ENCODE measurements at regions not wholly inside any gene's neighbourhood (a gene's known extent, or its start where the extent isn't known, plus 50 kb on each side); places are given as distances from the start of the nearest gene placed in this dataset.

GRCh38 chr13:100854006-100854405 is 179.4 kb upstream of the TMTC4 start:
- Histone ChIP-seq H3K4me1 (no peaks in the 10 kb centered on the region), H3K4me3 (no peak overlapping the region), H3K27ac (no peak overlapping the region), H3K27me3 (no peaks in the 10 kb centered on the region), H3K9me3 (no peaks in the 10 kb centered on the region), H3K36me3 (no peaks in the 10 kb centered on the region)
- DNase-seq (ENCODE audit: low spot score in 2 of 2) = no peak
- intact Hi-C loops (cut with DNase I; ENCODE audit: low total_unique reads) = no loop called here
- TF ChIP-seq CTCF (IDR thresholded peaks at IDR 0.05) (no peak), POLR2AphosphoS5 (IDR thresholded peaks at IDR 0.05) (no peak), POLR2A (IDR thresholded peaks at IDR 0.05) (no peak)

GRCh38 chr13:100853434-100853833 is 178.8 kb upstream of the TMTC4 start:
- no peak for DNase-seq (ENCODE audit: low spot score in 2 of 2)
- Histone ChIP-seq H3K36me3 (no peaks in the 10 kb centered on the region), H3K27ac (no peak overlapping the region), H3K4me1 (no peaks in the 10 kb centered on the region), H3K27me3 (no peaks in the 10 kb centered on the region), H3K9me3 (no peaks in the 10 kb centered on the region), H3K4me3 (no peak overlapping the region)
- intact Hi-C loops (cut with DNase I; ENCODE audit: low total_unique reads) = no loop called here
- TF ChIP-seq CTCF (IDR thresholded peaks at IDR 0.05) (no peak), POLR2A (IDR thresholded peaks at IDR 0.05) (no peak)

GRCh38 chr13:100852146-100852545 is 177.6 kb upstream of the TMTC4 start:
- DNase-seq (ENCODE audit: low spot score in 2 of 2) = no peak
- H3K4me3 ChIP-seq = no peak overlapping the region
- H3K27me3 ChIP-seq = no peaks in the 10 kb centered on the region
- intact Hi-C loops (cut with DNase I; ENCODE audit: low total_unique reads) = no loop called here
- H3K27ac ChIP-seq = no peak overlapping the region
- H3K4me1 ChIP-seq = no peaks in the 10 kb centered on the region
- no peaks in the 10 kb centered on the region for H3K36me3 ChIP-seq
- no peaks in the 10 kb centered on the region for H3K9me3 ChIP-seq
- TF ChIP-seq POLR2AphosphoS5 (IDR thresholded peaks at IDR 0.05) = no peak
- no peak for TF ChIP-seq CTCF (IDR thresholded peaks at IDR 0.05)
- no peak for TF ChIP-seq POLR2A (IDR thresholded peaks at IDR 0.05)

GRCh38 chr13:100848304-100848703 is 173.7 kb upstream of the TMTC4 start:
- H3K27me3 ChIP-seq = no peaks in the 10 kb centered on the region
- no peak for TF ChIP-seq POLR2A (IDR thresholded peaks at IDR 0.05)
- TF ChIP-seq CTCF (IDR thresholded peaks at IDR 0.05) = no peak
- TF ChIP-seq POLR2AphosphoS5 (IDR thresholded peaks at IDR 0.05) = no peak
- H3K4me3 ChIP-seq = no peak overlapping the region
- H3K27ac ChIP-seq = no peak overlapping the region
- no peak for DNase-seq (ENCODE audit: low spot score in 2 of 2)
- H3K9me3 ChIP-seq = no peaks in the 10 kb centered on the region
- H3K36me3 ChIP-seq = no peaks in the 10 kb centered on the region
- intact Hi-C loops (cut with DNase I; ENCODE audit: low total_unique reads) = no loop called here
- no peaks in the 10 kb centered on the region for H3K4me1 ChIP-seq

DNA sequence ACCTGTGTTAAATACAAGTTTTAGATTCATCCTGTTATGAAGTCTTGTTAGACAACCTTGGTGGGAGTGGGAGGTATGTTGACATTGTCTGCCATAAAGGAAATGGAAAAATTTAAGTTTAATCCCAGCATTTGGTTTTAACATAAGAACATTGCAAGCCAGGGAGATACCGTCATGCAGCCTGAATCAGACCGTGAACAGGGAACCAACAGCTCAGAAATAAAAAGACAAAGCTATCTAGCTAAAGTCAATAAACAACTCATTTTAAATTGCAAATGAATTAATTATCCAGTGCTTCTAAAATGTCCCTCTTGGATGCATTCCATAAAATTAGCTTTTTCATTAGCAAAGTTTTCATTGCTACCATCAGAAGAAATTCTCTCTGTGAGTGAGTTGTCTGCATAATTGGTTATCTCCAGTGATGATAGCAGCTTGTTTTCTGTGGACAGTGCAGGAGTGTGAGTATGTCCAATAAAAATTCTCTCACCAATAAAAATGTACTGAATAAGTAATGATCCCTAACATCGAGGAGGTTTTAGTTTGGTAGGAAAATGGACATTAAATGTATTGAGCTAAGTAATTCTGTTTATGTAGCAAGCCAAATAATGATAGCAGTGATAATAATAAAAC is 170.6 kb upstream of the TMTC4 start:
- TF ChIP-seq POLR2AphosphoS5 (IDR thresholded peaks at IDR 0.05) (no peak), POLR2A (IDR thresholded peaks at IDR 0.05) (no peak), CTCF (IDR thresholded peaks at IDR 0.05) (no peak)

More for the DNA sequence above, 170.6 kb upstream of the TMTC4 start:
- Histone ChIP-seq H3K9me3 (no peaks in the 10 kb centered on the region), H3K4me1 (no peaks in the 10 kb centered on the region), H3K27ac (no peak overlapping the region), H3K4me3 (no peak overlapping the region), H3K36me3 (no peaks in the 10 kb centered on the region), H3K27me3 (no peaks in the 10 kb centered on the region)
- DNase-seq (ENCODE audit: low spot score in 2 of 2) = no peak
- intact Hi-C loops (cut with DNase I; ENCODE audit: low total_unique reads) = no loop called here
